Peyer's patch (tissue), 4 donors: ENCODE measurements at regions not wholly inside any gene's neighbourhood (a gene's known extent, or its start where the extent isn't known, plus 50 kb on each side); places are given as distances from the start of the nearest gene placed in this dataset.

ENCODE experiments used
- DNase-seq, 3 donors: peaks; one replicate each; pipeline ENCODE4 v3.0.0-alpha.2; 2017 to 2019
- H3K27ac ChIP-seq, 4 donors: fragments of 200-600 bp; sonication (generic); one replicate each; pipeline ENCODE4 v1.5.1; 2016 to 2019
- H3K27me3 ChIP-seq, 2 donors: fragments of 200-600 bp; sonication (generic); one replicate each; pipeline ENCODE4 v1.5.1; 2019
- H3K36me3 ChIP-seq, 3 donors: fragments of 200-600 bp; sonication (generic); one replicate each; pipeline ENCODE4 v1.5.1; 2016 to 2019
- H3K4me1 ChIP-seq, 4 donors: fragments of 200-600 bp; sonication (generic); one replicate each; pipeline ENCODE4 v1.5.1; 2016 to 2019
- H3K4me3 ChIP-seq, 4 donors: fragments of 200-600 bp; sonication (generic); 1 replicate in 3 of 4; 2 replicates in 1 of 4; pipeline ENCODE4 v1.5.1; 2016 to 2019; ENCODE audit warnings: mild to moderate bottlenecking in 1 of 4
- H3K9me3 ChIP-seq, 4 donors: fragments of 200-600 bp; sonication (generic); one replicate each; pipeline ENCODE4 v1.5.1; 2016 to 2019; ENCODE audit warnings: mild to moderate bottlenecking in 1 of 4
- CTCF ChIP-seq, 6 experiments: fragments of 450-650 bp in 4 of 6; fragments of 200-600 bp in 2 of 6; sonication (generic) in 1 of 6; IDR thresholded peaks; one replicate each; pipeline ENCODE4 v1.5.1; 2017 to 2019; ENCODE audit warnings: antibody characterized with exemption in 6 of 6, mild to moderate bottlenecking in 3 of 6, moderate library complexity in 1 of 6
- POLR2A ChIP-seq, 2 donors: fragments of 450-650 bp; IDR thresholded peaks; one replicate each; pipeline ENCODE4 v1.5.1; 2017; ENCODE audit warnings: antibody characterized with exemption in 2 of 2, mild to moderate bottlenecking in 2 of 2, moderate library complexity in 2 of 2

DNA sequence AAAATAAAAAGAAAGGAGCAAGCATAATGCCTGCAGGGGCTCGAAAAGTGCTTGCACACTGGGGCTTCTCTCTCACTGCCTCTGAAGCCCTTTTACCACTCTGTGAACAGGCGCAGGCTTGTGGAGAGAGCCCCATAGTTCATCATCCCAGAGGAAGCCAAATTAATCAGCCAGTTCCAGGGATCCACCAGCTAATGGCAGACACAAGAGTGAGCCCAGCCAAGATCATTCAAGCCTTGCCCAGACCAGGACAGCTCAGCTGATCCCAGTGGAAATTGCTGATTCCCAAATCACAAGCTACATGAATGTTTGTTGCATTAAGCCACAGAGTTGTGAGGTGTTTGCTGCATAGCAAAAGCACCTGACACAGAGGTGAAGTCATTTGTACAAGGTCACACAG, 135.3 kb downstream of the CHST1 start:
- no peak for DNase-seq
- H3K4me1 ChIP-seq = no peaks in the 10 kb centered on the region
- no peaks in the 10 kb centered on the region for H3K27me3 ChIP-seq
- H3K4me3 ChIP-seq = no peak overlapping the region
- H3K9me3 ChIP-seq = no peaks in the 10 kb centered on the region
- TF ChIP-seq POLR2A (IDR thresholded peaks at IDR 0.05) (no peak), CTCF (IDR thresholded peaks at IDR 0.05) (no peak)
- H3K36me3 ChIP-seq = no peaks in the 10 kb centered on the region
- no peak overlapping the region for H3K27ac ChIP-seq

GRCh38 chr11:45528435-45528834, 137.0 kb downstream of the CHST1 start:
- H3K9me3 ChIP-seq = no peaks in the 10 kb centered on the region
- no peak overlapping the region for H3K27ac ChIP-seq
- H3K4me3 ChIP-seq = no peak overlapping the region
- TF ChIP-seq POLR2A (IDR thresholded peaks at IDR 0.05) (no peak), CTCF (IDR thresholded peaks at IDR 0.05) (no peak)
- no peaks in the 10 kb centered on the region for H3K27me3 ChIP-seq
- no peak for DNase-seq
- no peaks in the 10 kb centered on the region for H3K36me3 ChIP-seq
- no peaks in the 10 kb centered on the region for H3K4me1 ChIP-seq

- no peak for DNase-seq
- Histone ChIP-seq H3K4me3 (no peak overlapping the region), H3K36me3 (no peaks in the 10 kb centered on the region)
Measured at GRCh38 chr11:45527898-45528297, 137.5 kb downstream of the CHST1 start.

DNA sequence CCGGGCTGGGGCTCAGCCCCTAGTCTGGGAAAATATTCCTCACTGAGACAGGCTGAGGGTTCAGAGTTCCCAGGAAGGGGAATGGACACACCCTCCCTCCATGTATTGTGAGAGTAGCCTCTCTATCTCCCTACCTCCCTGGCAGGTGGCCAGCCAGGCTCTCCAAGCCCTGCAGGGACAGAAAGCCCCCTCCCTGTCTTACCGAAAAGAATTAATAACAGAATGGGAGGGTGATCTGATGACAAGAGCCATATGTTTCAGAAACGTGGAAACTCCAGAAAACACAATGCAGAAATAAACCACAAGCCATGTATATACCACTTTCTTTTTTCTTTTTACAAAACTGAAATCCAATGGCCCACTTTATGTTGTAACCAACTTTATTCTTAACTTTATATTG, 140.0 kb downstream of the CHST1 start:
- no peak overlapping the region for H3K4me3 ChIP-seq
- no peaks in the 10 kb centered on the region for H3K27me3 ChIP-seq
- H3K36me3 ChIP-seq = no peaks in the 10 kb centered on the region
- DNase-seq = no peak
- TF ChIP-seq POLR2A (IDR thresholded peaks at IDR 0.05) (no peak), CTCF (IDR thresholded peaks at IDR 0.05) (no peak)
- H3K4me1 ChIP-seq = no peaks in the 10 kb centered on the region
- H3K27ac ChIP-seq = no peak overlapping the region
- no peaks in the 10 kb centered on the region for H3K9me3 ChIP-seq

More at GRCh38 chr11:45527898-45528297, 137.5 kb downstream of the CHST1 start:
- Histone ChIP-seq H3K27me3 (no peaks in the 10 kb centered on the region), H3K4me1 (no peaks in the 10 kb centered on the region), H3K9me3 (no peaks in the 10 kb centered on the region), H3K27ac (no peak overlapping the region)
- no peak for TF ChIP-seq POLR2A (IDR thresholded peaks at IDR 0.05)
- TF ChIP-seq CTCF (IDR thresholded peaks at IDR 0.05) = no peak

GRCh38 chr11:45523760-45524159, 141.7 kb downstream of the CHST1 start:
- no peak for DNase-seq
- H3K4me3 ChIP-seq = no peak overlapping the region
- no peaks in the 10 kb centered on the region for H3K27me3 ChIP-seq
- no peaks in the 10 kb centered on the region for H3K4me1 ChIP-seq
- H3K9me3 ChIP-seq = no peaks in the 10 kb centered on the region
- H3K27ac ChIP-seq = no peak overlapping the region
- no peaks in the 10 kb centered on the region for H3K36me3 ChIP-seq
- no peak for TF ChIP-seq CTCF (IDR thresholded peaks at IDR 0.05)
- TF ChIP-seq POLR2A (IDR thresholded peaks at IDR 0.05) = no peak

DNA sequence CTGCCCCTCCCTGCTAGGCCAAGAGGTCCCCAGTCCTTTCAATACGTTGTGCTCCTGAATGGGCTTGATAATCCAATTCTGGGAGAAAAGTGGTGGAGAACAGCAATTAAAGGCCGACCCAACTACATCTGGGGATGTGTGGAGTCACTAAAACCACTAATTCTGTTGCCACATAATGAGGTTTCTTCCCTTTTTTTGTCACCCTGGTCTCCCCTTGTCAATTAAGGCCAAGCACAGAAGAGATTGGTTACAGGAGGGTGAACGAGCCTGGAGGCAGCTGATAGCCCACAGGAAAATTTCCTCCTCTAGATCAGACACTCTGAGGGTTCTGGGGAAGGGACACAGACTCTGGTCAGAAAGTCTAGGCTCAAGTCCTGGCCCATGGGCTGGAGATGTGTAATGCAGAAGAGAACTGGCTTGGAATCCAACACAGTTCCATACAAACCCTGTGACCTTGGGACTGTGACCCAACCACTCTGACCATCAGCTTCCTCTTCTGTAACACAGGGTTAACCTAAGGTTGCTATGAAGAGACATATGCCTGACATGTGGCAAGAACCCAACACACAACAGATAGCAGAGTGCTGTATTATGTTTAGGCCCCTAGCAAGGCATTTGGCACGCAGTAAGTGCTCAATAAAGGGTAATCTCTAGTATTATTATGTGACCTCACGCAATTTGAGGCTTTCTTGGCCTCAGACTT, 146.4 kb downstream of the CHST1 start:
- DNase-seq = no peak
- TF ChIP-seq POLR2A (IDR thresholded peaks at IDR 0.05) = no peak
- no peak for TF ChIP-seq CTCF (IDR thresholded peaks at IDR 0.05)
- Histone ChIP-seq H3K4me3 (no peak overlapping the region), H3K27me3 (no peaks in the 10 kb centered on the region), H3K27ac (no peak overlapping the region), H3K4me1 (no peaks in the 10 kb centered on the region), H3K36me3 (no peaks in the 10 kb centered on the region), H3K9me3 (no peaks in the 10 kb centered on the region)
